G401 (cell line): ENCODE measurements at regions not wholly inside any gene's neighbourhood (a gene's known extent, or its start where the extent isn't known, plus 50 kb on each side); places are given as distances from the start of the nearest gene placed in this dataset.
"Not testable (repeated sequence)": the region's sequence is repeated elsewhere in the genome, so short reads cannot be mapped to it uniquely, and the experiment has no call there.

Source experiments
- DNase-seq: peaks from one replicate; pipeline ENCODE4 v3.0.0-alpha.2; 2015; ENCODE audit warnings: low spot score
- in situ Hi-C: cut with HindIII; loops from 2 replicates; pipeline ENCODE4 v1.10.0; 2016; ENCODE audit warnings: low sequenced_read_pairs, mixed read lengths

DNA sequence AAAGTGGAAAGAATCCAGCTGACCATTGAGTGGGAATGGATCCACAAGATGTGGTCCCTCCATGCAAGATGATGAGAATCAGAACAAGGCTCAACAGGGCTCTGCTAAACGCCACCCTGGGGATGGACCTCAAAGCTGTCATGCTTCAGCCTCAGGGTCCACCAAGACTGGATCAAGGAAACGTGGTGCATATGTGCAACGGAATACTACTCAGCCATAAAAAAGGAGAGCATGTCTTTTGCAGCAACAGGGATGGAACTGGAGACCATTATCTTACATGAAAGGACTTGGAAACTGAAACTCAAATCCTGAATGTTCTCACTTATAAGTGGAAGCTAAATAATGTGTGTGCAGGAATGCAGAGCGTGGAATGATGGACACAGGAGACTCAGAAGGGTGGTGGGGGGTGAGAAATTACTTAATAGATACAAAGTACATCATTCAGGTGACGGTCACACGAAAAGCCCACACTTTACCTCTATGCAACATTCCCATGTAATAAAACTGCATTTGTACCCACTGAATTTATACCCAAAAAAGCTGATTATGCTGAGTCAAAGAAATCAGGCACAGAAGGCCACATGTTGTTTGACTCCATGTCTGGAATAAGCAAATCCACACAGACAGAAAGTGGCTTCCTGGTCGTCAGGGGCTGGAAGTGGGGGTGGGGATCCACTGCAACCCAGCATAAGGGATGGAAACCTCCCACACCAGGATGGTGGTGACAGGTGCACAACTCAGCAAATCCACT, 116.1 kb downstream of the SHANK2 start:
- no peak for DNase-seq
- in situ Hi-C loops, result no loop called here

DNA sequence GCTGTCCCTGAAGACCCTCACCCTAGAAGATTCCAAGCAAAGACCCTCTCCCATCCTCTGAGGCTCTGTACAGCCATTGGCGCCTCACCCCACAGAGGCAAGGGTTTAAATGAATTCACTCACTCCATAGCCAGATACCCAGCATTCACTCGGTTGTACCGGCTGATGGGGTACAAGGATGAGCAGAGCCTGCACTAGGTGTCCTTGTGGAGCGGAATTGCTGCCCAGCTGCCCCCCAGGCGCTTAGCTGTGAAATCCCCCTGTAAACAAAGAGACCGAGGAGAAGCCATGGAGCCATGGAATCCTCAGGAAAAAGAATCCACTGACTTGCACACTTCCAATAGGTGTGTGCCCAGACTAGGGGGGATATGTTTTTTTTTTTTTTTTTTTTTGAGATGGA, 117.3 kb downstream of the SHANK2 start:
- DNase-seq, result no peak
- in situ Hi-C loops, result no loop called here

DNA sequence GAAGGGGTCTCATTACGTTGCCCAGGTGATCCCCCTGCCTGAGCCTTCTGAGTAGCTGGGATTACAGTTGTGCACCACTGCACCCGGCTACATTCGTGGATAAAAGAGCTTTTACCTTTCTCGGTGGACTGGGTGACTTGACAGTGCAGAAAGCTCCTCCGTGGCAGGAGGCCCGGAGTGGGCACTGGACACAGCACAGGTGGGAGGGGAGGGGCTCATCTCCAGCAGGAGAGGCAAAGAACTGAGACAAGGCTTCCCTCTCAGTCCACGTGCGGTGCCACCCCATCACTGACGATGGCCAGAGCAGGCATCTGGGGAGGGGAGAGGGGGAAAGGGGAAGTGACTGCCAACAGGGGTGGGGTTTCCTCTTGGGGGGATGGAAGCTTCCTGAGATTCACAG, 118.4 kb downstream of the SHANK2 start:
- no peak for DNase-seq
- in situ Hi-C loops, result no loop called here

DNA sequence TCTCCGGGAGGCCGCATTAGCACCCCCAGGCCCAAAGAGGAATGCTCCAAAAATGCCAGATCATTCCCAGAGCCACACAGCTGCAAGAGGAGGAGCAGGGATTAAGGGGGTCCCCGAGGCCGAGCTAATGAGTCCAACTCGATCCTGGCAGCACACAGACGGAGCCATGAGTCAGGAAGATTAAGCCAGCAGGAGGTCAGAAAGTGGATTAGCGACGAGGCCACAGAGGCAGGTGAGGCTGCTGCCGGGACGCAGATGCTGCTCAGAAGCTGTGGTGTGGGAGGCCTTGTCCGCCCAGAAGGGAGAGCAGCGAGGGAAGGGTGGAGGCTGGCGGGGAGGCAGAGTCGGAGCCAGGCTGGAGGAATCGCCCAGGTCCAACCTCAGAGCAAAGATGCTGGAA, 120.5 kb downstream of the SHANK2 start:
- in situ Hi-C loops, result no loop called here
- DNase-seq, result no peak

DNA sequence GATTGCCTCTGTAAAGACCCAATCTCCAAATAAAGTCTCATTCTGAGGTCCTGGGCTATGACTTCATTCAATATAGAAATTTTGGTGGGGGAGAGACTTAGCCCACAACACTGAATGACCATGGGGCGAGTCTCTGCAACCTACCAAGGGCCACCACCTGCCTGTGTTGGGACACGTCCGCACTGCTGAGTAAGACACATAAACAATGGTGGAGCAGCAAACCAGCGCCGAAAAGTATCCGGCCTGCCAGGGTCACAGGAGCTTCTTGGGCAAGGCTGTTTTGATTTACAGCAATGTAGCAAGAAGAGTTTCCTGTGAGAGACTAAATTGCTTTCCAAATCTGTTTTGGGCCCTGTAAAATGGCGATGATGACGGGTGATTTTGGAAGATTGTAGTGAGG, 122.3 kb downstream of the SHANK2 start:
- DNase-seq, result no peak
- in situ Hi-C loops, result no loop called here

DNA sequence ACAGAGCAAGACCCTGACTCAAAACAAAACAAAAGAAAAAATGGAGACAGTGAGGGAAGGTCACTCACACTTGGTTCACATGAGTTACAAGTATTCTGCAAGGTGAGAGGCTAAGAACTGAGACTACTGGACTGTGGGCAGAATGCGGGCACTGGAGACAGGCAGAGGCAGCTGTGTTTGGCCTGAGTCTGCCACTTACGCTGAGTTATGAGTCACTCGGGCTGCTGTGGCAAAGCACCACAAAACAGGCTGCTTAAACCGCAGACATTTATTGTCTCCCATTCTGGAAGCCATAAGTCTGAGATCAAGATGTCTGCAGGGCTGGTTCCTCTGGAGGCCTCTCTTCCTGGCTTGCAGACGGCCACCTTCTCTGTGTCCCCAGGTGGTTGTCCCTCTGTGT, 122.8 kb downstream of the SHANK2 start:
- in situ Hi-C loops, result no loop called here
- no peak for DNase-seq

DNA sequence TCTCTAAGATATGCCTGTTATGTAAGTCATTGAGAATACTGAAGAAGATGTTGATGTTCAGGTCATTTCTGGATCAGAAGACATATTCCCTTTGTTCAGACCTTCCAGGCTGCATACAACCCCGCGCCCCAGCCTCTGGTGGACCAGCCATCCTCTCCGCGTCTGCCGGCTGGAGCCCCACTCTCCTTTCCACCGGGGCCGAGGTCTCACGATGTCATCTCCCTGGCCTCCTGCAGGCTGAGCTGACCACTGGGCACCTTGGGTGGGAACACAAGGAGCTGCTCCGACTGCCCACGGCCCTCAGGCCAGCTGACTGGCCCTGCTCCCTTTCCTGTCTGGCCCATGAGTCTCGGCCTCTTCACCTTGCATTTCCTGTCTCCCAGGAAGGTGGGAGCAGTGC, 124.6 kb downstream of the SHANK2 start:
- no peak for DNase-seq
- in situ Hi-C loops, result no loop called here

DNA sequence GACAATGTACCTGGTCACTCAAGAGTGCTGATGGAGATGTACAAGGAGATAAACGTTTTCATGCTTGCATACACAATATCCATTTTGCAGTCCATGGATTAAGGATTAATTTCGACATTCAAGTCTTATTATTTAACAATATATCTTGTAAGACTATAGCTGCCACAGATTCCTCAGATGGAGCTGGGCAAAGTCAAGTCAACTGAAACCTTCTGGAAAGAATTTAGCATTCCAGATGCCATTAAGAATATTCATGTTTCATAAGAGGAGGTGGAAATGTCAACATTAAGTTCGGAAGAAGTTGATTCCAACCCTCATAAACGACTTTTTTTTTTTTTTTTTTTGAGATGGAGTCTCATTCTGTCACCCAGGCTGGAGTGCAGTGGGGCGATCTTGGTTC, 126.0 kb downstream of the SHANK2 start:
- in situ Hi-C loops, result not testable (repeated sequence)

DNA sequence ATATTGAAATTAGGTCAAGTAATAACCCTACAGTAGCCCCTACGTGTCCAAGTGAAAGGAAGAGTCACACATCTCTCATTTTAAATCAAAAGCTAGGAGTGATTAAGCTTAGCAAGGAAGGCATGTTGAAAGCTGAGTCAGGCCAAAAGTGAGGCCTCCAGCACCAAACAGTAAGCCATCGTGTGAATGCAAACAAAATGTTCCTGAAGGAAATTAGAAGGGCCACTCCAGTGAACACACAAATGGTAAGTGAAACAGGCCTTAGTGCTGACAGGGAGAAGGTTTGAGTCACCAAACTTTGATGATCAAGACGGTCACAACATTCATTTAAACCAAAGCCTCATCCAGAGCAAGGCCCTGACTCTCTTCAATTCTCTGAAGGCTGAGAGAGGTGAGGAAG, 127.2 kb downstream of the SHANK2 start:
- DNase-seq, result no peak
- in situ Hi-C loops, result no loop called here

More for the DNA sequence above, 126.0 kb downstream of the SHANK2 start:
- not testable (repeated sequence) for DNase-seq

DNA sequence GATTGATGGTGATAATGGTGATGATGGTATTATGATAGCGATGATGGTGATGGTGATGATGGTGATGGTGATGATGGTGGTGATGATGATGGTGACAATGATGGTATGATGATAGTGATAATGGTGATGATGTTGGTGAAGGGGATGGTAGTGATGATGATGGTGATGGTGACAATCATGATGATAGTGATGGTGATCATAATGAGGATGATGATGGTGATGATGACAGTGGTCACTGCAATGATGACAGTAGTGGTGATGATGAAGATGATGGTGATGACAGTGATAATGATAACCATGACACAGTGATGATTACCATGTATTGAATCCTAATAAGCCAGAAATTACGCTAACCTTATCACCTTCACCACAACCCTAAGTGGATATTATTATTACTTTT, 128.2 kb downstream of the SHANK2 start:
- in situ Hi-C loops, result no loop called here

DNA sequence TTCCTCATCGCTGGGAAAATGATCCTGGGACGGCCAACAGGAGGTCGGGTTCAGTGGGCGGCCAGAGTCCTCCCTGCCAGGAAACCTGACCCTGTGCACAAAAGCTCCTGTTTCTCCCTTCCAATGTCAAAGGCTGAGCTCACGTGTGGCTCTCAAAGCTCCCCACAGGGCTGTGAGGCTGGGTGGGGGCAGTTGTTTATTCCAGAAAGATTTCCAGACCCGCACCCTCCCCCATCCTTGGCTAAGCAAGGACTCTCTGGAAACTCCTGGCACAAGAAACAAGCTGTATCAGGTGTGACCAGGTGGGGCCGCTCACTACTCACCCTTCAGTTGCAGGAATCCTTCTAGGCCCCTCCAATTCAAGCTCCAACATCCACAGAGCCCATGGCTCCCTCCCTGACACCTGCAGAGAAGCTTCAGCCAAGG, 131.9 kb downstream of the SHANK2 start:
- DNase-seq, result no peak
- in situ Hi-C loops, result no loop called here

More for the DNA sequence above, 128.2 kb downstream of the SHANK2 start:
- DNase-seq, result no peak

DNA sequence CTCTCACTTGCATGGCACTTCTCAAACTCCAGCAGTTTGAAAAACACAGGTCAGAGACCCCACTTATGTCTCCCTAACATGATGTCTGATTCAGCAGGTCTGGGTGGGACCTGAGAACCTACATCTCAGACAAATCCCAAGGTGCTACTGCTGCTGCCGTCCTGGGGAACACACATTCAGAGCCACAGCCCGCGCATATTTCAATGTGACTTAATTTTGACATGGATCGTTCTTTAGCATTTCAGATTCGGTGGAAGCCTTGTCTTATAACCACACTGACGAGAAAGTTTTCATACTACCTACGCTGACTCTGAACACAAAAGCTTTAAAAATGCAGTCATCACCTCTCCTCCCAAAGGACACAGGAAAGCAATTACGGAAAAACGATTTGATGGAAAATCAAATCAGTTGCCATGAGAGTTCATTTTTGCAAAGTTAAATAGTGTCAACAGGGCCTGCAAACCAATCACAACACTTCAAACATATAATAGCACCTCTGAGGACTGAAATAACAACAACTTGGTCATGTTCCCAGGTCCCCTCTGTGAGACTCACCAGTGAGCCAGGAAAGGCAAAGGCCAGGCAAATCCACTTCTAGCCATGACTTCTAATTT, 132.6 kb downstream of the SHANK2 start:
- in situ Hi-C loops, result no loop called here
- DNase-seq, result no peak

DNA sequence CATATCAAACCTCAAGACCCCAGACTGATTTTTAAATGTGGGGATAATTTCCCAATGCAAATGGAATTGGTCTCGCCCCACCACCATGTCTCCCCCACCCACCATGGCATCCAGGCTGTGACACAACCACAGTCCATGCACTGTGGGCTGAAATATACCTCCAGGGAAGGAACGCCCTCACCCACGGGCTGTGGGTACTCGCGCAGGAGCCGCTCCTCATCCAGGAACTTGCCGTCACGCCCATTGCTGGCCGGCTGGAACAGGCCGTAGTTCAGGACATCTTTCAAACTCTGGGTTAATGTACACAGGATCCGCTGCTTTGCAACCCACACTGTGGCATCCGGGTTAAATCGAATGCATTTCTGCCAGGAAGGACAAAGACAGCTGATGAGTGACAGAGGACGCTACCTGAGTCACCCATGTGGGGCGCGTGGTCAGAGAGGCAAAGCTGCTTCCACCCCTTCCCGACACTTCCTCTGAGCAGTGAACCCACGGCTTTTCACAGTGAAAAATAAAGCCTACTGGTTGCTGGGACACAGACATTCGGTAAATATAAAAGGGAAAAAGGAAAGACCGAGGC, 133.6 kb downstream of the SHANK2 start:
- no peak for DNase-seq
- in situ Hi-C loops, result no loop called here

DNA sequence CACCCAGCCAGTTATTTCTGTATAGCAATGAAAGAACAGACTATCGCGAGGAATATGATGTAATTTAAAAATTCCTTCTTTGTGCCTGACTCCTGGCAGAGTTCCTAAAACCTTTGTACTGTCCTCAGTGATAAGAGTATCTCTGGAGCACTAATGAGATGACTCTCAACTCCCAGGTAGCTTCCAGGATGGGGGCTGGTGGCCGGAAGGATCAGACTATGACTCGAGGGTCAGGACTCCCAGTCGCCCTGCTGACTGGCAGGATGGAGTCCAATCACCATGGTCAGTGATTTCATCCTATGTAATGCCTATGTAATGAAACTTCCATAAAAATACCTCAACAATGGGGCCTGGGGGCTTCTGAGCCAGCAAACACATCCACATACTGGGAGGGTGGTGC, 135.1 kb downstream of the SHANK2 start:
- in situ Hi-C loops, result no loop called here
- DNase-seq, result no peak

DNA sequence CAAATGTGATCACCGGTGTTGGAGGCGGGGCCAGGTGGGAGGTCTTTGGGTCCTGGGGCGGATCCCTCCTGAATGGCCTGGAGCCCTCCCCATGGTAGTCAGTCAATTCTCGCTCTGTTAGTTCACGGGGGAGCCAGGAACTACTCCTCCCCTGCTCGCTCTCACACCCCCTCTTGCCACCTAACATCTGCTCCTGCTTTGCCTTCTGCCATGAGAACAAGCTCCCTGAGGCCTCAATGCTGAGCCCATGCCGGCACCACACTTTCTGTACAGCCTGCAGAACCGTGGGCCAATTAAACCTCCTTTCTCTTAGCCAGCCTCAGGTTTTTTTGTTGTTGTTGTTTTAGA, 135.7 kb downstream of the SHANK2 start:
- in situ Hi-C loops, result no loop called here
- DNase-seq, result no peak

DNA sequence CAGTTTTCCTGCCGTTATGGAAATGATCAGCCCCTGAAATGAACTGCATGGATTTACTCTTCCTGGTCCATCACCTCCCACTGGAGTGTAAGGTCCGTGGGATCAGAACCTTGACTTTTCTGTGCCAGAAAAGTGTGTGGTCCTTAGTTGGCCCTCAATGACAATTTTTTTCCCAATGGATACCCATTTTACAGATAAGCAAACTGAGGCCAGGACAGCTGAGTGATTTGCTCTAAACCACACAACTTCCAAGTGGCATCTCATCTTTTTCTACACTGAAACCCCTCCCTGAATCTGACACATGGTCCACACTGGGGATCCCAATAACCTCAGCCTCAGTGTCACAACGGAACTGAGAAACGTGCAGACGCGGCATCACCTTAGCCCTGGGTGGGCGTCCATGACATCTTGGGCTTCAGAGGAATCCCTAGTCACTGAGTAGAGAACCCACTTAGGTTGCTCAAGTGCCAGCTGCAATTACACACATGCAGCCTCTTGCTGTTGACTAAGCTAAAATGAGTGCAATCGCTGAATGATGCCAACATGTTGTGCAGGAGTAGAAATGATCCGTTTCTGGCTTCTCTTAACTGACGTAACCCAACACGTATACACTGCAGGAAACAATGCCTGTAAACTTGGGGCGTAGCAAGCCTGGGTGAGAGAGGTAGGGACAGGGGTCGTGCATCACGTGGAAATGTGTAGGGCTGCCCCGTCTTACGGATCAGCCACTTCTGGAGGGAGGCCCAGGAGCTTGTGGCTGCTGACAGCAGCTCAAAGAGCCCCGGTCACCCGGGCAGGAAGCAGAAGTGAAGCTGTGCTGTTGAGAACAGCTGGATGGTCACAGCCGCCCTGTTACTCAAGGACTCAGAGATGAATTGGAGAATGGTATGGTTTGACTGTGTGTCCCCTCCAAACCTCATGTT, 136.3 kb downstream of the SHANK2 start:
- no peak for DNase-seq

DNA sequence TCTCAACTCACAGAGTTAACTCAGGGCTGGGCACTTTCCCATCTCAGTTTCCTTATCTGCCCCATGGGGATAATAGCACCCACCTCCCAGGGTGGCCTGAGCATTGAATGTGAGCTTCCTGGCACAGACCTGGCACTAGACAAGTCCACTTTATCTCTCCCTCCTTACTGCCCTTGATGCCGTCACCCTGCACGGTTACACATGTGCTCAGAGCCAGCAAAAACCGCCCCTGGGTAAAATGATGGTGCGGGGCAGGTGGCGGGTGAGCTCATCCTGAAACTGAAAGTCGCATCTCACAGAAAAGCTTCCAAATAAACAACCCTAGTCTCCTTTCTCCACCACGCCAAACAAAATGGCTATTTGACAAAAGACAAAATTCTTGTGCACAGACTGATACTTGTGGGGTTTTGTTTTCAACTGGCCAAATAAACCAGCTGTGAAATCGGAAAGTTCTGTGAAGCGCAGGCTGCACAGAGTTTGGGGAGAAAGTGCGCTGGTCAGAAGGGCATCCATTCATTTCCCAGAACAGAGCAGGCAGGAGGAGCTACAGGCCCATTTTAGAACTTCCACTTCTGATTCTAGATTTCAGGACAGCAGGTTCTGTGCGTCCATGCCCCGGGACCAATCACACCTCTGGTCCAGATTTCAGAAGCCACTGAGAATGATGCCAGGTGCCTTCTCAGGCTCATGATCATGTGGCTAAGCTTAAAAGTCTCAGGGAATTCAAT, 138.1 kb downstream of the SHANK2 start:
- no peak for DNase-seq
- in situ Hi-C loops, result no loop called here

More for the DNA sequence above, 136.3 kb downstream of the SHANK2 start:
- in situ Hi-C loops, result no loop called here

DNA sequence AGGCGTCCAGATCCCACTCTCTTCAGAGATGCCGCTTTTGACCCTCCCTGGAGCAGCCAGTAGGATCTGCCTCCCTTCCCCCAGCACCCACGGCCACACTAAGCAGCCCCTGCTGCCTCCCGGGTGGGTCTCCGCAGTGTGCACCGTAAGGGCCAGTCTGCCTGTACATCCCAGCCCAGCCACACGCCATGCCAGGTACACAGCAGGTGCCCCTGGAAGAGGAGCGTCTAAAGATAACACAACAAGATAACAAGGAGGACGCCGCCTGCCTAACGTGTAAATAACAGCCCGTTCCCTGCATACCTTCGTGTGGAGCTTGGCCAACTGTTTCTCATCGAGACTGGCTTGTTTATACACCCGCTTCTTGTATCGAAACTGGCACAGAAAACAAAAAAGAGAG, 139.4 kb downstream of the SHANK2 start:
- no peak for DNase-seq
- in situ Hi-C loops, result no loop called here

DNA sequence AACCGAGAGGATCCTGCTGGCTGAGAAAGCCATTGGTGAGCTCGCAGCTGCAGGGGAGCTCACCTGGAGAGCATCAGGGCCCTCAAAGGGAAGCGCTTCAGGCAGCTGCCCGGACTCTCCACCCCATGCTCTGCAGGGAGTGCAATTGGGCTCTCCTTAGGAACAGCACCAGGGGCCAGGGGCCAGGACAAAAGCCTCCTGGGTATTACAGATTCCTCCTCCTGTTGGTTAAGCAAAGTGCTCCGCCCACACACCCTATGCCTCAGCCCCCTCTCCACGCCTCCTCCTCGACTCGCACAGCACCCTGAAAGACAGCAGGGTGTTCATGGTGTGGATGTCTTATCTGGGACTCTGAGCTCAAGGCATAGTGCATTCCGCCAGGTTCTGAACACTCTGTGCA, 139.9 kb downstream of the SHANK2 start:
- no peak for DNase-seq
- in situ Hi-C loops, result no loop called here
